SK-N-MC (cell line): ENCODE measurements at regions not wholly inside any gene's neighbourhood (a gene's known extent, or its start where the extent isn't known, plus 50 kb on each side); places are given as distances from the start of the nearest gene placed in this dataset.

Experiments used
- EZH2 ChIP-seq: fragments of 200-600 bp; sonication (generic); IDR thresholded peaks from one replicate; pipeline ENCODE4 v1.6.1; 2017; ENCODE audit warnings: antibody characterized with exemption
- POLR2AphosphoS5 ChIP-seq: IDR thresholded peaks from 2 replicates; pipeline ENCODE4 v1.6.1; 2012; ENCODE audit warnings: mild to moderate bottlenecking, low read depth, low read length, borderline replicate concordance

DNA sequence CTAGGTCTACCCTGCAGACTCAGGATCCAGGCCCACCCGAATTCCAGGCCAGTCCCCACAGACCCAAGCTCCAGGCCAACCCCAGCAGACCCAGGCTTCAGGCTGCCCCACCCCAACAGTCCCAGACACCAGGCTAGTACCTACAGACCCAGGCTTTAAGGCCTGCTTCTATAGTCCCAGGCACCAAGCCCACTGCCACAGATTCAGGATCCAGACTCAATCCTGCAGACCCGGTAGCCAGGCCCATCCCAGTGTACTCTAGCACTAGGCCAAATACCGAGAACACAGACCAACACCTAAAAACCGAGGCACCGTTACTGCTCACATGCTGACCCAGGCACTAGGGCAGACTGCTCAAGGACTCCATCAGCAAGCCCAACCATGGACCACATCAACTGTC, 862.3 kb downstream of the UQCRFS1 start:
- TF ChIP-seq POLR2AphosphoS5 (no peak), EZH2 (no peak)
